HG03060 (cell line): ENCODE measurements at regions not wholly inside any gene's neighbourhood (a gene's known extent, or its start where the extent isn't known, plus 50 kb on each side); places are given as distances from the start of the nearest gene placed in this dataset.
A peak's percentile ranks its signal among the peaks of the same experiment; 100 is the strongest.
"Not testable (repeated sequence)": the region's sequence is repeated elsewhere in the genome, so short reads cannot be mapped to it uniquely, and the experiment has no call there.

Source experiments
- ATAC-seq: cut with Tn5 transposase; IDR thresholded peaks from one replicate; pipeline ENCODE4 v1.9.1; 2021; ENCODE audit warnings: low read depth, moderate number of reproducible peaks; ENCODE audit not compliant: unreplicated experiment

DNA sequence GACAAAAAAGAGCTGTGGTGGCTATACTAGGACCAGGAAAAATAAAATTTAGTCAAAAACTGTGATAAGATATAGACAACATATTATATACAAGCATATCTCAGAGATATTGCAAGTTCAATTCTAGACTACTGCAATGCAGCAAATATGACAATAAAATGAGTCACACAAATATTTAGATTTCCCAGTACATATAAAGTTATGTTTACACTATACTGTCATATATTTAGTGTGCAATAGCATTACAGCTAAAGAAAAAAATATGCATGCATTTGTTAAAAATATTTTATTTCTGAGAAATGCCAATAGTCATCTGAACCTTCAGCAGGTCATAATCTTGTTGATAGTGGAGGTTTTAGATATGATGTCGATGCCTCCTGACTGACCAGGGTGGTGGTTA lies 72.1 kb downstream of the AKR1C4 start:
- no peak for ATAC-seq

DNA sequence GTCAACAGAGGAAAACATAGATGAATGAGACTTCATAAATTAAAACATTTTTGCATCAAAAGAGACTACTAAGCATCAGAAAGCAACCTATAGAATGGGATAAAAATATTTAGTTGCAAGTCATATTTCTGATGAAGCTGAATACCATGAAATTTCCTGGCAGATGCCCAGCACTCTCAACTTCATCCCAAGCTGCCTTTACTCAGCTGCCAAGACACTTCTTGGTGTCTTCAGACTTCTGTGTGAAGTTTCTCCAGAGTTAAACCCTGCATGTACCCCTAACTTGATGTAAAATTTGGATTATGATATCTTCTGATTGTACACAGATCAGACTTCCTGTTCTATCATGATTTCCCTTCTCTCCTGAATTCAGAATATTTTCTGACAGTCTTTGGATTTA lies 73.2 kb downstream of the AKR1C4 start:
- no peak for ATAC-seq

DNA sequence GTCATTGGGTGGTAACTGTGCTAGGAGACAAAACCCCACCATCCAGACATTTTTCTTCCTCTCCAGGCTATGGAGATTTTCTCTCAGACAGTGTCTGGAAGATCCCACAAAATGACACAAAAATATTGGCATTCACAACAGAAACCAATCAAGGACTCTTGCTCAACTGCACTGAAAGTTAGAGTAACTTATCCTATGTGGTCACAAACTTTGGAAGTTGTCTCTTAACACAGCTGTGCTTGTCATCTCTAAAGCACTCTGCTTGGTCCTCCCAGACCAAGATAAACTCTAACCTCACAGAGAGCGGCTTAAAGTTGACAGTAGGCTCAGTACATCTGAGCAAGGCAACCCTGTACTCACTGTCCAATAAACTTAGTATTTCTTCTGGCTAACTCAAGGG lies 74.9 kb downstream of the AKR1C4 start:
- ATAC-seq, result no peak

DNA sequence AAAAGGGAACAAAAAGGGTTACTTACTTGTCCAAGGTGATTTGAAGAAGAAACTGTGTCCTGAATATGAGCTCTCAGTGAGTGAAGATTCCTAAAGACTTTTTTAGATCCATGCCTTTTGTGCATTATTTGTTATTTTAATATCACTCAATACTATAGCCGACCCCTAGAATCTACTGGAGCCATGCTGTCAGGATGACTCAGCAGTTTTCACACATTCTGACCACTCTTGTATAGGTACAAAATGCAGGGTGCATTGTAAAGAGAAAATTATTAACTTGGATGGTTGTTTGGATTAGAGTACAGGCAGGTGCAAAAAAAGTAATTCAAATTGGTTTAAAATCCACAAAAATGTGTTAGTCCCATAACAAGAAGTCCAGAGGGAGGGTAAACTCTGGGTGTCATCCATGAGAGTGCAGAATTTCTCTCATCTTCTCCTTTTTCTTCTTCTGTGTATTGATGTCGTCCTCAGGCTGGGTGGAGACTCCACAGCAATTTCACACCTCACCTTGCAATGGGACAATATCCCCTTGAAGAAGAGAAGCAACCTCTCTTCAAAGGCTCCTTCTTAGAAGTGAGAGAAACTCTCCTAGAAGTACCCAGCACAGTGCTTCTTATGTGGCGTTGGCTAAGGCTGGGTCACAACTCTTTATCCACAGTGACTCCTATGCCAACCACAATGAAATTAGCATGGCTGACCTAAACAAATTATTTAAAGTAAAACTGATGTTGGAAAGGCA lies 75.6 kb downstream of the AKR1C4 start:
- no peak for ATAC-seq

DNA sequence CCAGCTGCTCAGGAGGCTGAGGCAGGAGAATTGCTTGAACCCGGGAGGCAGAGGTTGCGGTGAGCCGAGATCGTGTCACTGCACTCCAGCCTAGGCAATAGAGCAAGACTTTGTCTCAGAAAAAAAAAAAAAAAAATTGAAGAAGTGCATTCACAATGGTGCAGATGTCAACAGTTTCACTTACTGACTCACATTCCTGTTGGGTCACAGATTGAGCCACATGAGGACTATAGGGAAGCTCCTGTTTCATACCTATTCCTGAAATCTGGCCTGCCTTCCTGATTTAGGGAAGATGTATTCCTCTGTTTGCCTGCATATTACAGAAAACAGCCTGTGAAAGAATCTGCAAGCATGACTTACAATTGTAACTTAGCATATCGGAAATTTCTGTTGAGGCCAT lies 78.2 kb downstream of the AKR1C4 start:
- no peak for ATAC-seq

DNA sequence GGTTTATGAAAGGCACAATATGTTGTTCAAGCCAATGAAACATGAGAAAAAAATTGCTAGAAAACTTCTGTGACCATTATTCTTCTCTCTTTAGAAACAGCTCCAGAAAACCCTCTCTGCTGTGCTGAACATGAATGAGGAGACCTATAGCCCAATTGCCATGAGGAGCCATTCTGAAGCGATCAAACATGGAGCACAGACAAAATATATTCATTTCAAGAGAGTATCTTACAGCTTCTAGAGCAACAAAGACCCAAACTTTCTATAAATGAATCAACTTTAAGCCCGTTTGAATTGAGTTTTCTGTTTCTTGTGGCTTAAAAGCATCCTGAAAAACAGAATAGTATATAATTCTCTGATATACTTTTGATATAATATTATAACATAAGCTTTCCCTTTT lies 83.4 kb upstream of the UCN3 start:
- no peak for ATAC-seq

DNA sequence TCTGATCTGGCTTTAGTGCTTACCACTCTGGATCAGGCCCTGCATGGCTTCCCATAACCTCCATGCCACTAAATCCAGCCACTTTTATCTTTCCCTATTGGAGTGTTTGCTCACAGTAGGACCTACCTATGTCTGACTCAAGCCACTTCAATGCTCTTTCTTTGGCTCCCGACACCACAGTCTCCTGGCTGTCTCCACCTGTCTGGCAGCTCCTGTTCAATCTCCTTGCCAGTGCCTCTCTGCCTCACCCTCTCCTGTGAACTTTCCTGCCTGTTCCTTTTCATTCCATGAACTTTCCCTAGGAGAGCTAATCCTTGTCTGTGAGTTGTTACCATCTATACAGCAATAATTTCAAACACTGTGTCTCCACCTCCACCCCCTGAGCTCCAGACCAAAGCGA lies 82.6 kb upstream of the UCN3 start:
- no peak for ATAC-seq

DNA sequence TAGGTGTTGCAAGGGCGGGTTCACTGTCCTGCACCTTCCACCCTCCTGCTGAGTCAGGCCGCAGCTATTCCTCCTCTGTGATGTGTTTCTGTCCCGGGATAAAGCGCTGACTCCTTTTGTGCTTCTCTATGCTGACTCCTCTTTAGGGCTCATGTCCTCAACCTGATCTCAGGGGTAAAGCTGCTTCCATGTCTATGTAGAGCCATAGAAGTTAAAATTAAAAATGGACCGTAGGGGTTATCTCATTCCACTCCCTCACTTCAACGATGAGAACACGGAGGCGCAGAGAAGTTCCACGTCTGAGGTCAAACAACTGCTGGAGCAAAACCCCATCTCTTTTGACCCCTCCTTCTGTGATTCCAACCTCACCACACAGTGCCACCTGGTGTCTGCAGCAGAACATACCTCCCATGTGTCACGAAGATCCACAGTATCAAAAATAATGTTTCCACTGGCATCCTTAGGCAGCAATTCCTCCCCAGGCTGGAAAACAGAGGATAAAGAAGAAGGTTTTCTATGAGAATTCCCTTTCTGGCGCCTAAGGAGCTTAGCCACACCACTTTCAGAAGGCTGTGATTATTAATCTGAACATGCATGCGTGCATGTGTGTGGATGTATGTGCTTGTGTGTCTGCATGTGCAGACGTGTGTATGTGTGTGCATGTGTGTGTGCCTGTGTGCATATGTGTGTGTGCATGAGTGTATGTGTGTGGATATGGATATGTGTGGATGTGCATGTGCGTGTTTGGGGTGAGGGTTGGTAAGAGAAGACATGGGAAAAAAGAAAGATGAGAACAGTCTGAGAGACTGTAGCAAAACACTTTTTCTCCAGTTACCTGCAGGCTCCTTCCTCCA lies 81.2 kb upstream of the UCN3 start:
- peak; percentile 60 for ATAC-seq

DNA sequence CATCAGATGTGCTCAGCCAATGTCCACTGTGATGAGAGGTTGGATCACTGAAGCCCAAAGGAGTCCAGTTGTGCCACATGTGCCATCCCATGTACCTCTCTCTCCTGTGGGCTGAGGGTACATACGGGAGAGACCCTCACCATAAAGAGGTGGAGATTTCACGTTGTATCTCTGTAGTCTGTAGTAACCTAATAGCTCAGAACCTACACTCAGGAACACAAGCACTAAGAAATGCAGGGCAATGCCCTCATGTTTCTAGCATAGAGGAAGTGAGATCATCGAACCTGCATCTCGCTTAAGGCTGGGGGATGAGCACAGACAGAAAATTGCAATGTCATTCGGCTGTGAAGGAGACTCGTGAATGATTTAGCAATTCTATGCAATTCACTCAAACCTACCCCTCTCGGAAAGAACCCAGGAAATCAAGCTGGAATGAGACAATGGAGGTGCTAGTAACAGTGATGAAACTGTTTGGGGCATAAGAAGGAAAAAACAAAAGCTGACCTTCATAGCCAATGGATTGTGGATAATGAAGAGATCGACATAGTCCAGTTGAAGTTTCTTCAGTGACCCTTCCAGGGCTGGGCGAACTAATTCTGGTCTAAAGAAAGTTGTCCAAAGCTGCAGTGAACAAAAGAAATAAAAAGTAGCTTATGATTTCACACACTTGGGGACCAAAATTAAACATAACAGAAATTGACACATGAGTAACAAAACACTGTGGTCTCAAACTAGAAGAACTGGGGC lies 80.3 kb upstream of the UCN3 start:
- no peak for ATAC-seq

DNA sequence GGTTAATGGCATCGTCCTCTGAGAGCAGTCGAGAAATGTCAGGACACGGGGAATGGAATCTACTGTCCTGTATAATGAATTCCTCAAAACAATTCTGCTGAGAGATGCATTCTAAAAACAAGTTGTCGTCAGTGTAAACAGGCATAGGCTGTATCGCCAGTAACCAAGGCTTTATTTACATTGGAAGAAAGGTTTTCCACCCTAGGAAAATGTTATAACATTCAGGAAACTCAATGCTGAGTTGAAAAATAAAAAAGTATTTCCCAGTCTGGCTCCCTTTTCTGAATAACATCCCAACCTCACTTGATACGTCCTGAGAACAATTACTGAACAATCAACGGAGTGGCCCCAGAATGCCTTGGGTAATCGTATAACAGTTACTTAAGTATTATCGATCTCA lies 79.6 kb upstream of the UCN3 start:
- no peak for ATAC-seq

DNA sequence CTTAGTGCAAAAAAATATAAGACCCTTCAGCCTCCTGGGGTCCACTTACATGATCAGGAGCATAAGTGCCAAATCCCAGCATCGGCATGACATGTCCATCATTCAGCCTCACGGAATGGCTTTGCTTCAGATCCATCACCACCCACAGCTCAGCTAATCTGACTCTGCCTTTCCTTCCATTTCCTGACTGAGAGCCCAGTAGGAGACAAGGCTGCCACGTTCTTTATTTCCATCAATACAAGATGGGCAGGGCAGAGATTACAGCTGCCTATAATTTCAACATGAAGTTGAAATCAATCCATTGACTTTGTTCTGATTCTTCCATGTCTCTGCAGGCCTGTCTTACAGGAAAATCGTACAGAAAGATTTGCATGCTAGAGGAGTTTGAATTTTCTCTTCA lies 76.4 kb upstream of the UCN3 start:
- ATAC-seq, result no peak

DNA sequence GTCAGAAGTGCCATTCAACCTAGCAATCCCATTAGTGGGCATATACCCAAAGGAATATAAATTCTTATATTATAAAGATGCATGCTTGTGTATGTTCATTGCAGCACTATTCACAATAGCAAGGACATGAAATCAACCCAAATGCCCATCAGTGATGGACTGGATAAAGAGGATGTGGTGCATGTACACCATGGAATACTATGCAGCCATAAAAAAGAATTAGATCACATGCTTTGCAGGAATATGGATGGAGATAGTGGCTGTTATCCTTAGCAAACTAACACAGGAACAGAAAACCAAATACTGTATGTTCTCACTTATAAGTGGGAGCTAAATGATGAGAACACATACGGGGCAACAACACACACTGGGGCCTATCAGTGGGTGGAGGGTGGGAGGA lies 75.5 kb upstream of the UCN3 start:
- not testable (repeated sequence) for ATAC-seq

DNA sequence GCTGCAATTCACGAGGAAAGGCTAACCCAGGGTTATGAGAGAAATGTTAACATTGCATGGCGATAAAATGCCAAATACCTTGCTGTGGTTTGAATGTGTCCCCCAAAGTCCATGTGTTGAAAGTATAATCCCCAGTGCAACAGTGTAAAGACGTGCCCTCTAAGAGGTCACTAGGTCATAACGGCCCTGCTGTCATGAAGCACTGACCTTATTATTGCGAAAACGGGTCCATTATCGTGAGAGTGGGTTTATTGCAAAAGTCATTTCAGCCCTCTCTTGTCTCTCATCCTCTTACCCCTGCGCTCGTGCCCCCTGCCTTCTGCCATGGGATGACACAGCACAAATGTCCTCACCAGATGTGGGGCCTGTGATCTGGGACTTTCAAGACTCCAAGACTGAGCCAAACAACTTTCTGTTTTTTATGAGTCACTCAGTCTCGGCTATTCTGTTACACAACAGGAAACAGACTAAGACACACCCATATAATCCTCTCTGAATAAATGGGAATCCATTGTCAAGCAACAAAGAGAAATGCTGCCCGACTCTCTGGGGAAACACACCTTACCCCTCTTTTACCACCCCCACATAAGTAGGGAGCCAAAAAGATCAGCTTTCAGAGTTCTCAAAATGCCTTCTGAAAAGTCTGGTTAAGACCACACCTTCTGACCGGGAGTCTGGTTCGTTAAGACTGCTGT lies 73.1 kb upstream of the UCN3 start:
- ATAC-seq, result no peak

DNA sequence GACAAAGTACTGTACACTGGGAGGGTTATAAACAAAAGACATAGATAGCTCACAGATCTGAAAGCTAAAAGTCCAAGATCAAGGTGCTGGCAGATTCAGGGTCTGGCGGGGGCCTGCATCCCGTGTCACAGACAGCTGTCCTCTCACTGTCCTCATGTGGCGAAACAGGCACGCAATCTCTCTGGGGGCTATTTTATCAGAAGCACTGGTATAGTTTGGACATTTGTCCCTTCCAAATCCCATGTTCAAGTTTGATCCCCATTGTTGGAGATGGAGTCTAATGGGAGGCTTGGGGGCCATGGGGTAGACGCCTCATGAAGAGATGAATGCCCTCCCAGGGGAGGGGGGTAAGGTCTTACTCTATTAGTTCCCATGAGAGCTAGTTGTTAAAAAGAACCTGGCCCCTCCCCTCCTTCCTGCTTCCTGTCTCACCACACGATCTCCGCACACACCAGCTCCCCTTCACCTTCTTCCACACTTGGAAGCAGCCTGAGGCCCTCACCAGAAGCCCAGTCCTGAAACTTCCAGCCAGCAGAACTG lies 72.5 kb upstream of the UCN3 start:
- no peak for ATAC-seq

DNA sequence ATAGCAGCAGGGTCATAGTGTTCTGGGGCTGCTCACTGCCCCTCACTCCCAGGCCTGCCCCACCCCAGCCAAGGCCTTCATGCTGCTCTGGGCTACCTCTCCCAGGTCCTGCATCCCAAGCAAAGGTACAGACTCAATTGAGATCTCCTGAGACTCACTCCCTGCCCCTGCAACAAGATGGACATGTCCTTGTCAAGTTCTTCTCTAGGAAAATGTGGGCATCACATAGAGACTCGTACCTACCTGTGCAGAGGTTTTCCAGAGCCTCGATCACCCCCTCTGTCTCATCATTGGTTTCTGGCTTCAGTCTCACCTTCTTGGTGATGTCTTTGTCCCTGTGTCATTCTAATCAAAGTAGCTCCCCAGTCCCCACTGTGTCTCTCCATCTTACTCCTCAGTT lies 71.8 kb upstream of the UCN3 start:
- not testable (repeated sequence) for ATAC-seq

DNA sequence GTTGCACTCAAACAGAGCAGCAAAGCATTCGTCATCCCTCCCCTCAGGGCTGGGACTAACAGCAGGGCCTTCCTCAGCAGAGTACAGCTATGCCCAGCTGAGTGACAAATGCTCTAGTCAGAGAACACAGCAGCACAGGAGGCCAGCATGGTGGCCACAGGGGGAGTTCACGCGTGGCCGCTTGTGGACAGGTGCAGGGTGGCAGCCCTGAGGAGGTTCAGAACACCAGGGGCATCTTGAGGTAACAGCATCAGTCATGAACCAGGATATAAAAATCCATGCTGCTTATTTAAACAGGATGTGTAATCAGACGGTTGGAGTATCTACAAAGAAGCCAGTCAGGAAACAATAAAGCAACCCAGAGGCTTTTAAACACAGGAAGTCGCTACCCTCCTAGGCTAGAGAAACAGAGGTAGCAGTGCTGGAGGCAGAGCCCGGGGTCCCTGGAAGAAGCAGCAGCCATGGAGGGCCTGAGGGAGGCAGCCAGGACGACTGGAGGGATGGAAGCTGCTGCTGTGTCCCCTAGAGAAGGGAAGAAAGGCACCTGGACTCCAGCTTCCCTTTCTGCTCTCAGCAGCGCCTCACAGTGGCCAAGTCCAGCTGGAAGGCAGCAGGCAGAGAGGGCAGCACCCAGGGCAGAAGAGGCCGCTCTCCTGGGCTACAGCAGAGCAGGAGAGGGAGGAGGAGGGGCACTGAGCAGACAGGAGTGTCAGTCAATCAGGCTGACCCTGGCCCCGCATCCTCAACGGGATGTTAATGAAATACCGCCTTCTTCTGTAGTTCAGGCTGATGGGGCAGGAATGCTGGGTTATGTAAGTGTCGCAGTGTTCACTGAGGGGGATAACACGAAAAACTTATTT lies 70.8 kb upstream of the UCN3 start:
- ATAC-seq, result no peak

DNA sequence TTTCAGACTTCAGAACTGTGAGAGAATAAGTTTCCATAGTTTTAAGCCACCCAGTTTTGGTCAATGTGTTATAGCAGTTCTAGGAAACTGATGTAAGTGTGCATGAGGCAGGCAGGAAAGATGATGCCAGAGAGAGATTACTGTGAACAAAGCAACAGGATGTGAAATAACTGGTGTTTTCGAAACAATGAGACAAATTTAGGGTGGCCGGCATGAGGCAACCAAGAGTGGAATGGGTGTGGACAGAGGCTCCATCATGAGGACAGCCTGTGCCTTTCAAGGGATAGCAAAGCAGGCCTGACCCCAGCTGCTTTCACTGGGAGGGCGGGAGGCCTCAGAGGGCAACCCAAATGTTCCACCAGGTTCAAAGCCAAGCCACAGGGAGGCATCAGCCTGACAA lies 67.3 kb upstream of the UCN3 start:
- no peak for ATAC-seq

DNA sequence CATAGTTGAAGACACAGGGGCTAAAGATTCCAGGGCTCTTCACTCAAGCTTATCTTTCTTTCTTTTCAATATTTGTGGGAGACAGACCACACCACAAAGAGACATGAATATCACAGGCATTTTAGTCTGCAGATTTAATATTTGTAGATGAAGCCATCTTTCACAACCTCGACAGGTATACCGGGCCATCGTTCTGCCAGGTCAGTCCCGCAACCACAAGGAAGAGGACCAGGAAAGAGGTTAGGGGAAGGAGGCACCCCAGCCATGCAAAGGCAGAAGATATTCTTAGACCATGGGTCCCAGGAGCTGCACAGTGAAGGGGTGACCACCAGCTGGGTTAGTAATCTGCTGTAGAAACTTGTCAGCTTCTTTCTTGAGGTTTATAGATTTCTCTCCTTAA lies 66.8 kb upstream of the UCN3 start:
- ATAC-seq, result no peak

DNA sequence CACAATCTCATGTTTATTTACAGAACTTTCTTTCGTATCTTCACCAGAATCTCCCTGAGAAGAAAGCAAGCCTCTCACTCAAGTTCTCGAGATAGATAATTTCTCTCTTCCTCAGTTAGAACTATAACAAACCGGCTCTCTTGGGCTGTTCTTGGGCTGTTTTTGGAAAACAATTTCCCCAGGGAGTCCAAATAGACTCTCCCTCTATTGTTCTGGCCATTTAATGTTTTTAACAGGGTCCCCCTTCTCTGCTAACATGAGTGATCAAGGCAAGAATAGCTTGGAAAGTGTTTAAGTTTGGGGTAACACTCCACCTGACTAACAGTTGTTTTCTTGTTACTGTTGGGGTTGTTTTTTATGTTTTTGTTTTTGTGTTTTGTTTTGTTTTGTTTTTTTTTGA lies 64.8 kb upstream of the UCN3 start:
- no peak for ATAC-seq

DNA sequence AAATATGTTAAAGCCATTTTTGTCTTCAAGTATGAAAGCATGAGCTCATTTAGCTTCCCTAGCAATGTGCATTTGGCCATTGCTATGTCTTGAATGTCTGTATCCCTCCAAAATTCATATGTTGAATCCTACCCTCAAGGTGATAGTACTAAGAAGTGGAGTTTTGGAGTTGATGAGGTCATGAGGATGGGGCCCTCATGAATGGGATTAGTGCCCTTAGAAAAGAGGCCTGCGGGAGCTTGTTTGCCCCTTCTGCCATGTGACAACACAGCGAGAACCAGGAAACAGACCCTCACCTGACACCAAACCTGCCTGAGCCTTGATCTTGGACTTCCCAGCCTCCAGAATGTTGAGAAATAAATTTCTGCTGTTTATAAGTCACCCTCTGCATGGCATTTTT lies 61.3 kb upstream of the UCN3 start:
- ATAC-seq, result no peak
